ENCODE measurements at regions not wholly inside any gene's neighbourhood (a gene's known extent, or its start where the extent isn't known, plus 50 kb on each side); places are given as distances from the start of the nearest gene placed in this dataset.

GRCh38 chr6:65955034-65955433, 248.0 kb upstream of the EYS start:
- no peak for DNase-seq
- Mint-ChIP-seq H3K4me1 (no peaks in the 10 kb centered on the region), H3K27me3 (no peaks in the 10 kb centered on the region), H3K9me3 (peaks cover 6% of the 10 kb centered on the region), H3K36me3 (ENCODE audit: low read depth) (no peaks in the 10 kb centered on the region), H3K27ac (no peak overlapping the region), H3K4me3 (no peak overlapping the region)
- ChIA-PET CTCF (no interaction called here), POLR2A (no interaction called here)
- no peak for TF ChIP-seq CTCF (IDR thresholded peaks at IDR 0.05)
- ATAC-seq (ENCODE audit: low read depth): no peak
- intact Hi-C loops (cut with micrococcal nuclease): no loop called here

DNA sequence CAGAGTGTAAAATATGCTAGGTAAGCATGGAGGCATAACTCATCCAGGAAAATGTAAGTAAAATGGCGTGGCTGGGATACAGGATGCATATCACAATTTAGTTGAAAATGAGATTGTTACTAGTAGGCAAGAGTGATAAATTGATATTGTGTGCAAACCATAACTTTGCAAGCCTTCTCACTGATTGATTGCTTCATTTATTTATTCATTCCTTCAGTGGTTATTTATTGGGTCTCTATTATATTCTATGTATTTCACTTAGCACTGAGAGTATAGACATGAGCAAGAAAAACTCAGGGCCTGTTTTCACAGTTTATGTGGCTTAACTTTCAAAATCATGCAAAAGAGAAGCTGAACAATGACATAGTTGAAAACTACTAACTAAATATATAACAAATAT, 241.0 kb upstream of the EYS start:
- ChIA-PET CTCF (no interaction called here), POLR2A (no interaction called here)
- no peak for DNase-seq
- TF ChIP-seq CTCF (IDR thresholded peaks at IDR 0.05): no peak
- Mint-ChIP-seq H3K4me1 (no peaks in the 10 kb centered on the region), H3K27me3 (no peaks in the 10 kb centered on the region), H3K9me3 (peaks cover 5% of the 10 kb centered on the region), H3K27ac (no peak overlapping the region), H3K4me3 (no peak overlapping the region), H3K36me3 (ENCODE audit: low read depth) (no peaks in the 10 kb centered on the region)
- ATAC-seq (ENCODE audit: low read depth): no peak
- intact Hi-C loops (cut with micrococcal nuclease): no loop called here

- DNase-seq: no peak
- no peaks in the 10 kb centered on the region for H3K36me3 Mint-ChIP-seq (ENCODE audit: low read depth)
- ChIA-PET CTCF (no interaction called here), POLR2A (no interaction called here)
- ATAC-seq (ENCODE audit: low read depth): no peak
- no peaks in the 10 kb centered on the region for H3K27me3 Mint-ChIP-seq
- H3K4me3 Mint-ChIP-seq: no peak overlapping the region
- intact Hi-C loops (cut with micrococcal nuclease): no loop called here
- H3K27ac Mint-ChIP-seq: no peak overlapping the region
- peaks cover 5% of the 10 kb centered on the region for H3K9me3 Mint-ChIP-seq
- TF ChIP-seq CTCF (IDR thresholded peaks at IDR 0.05): no peak
- no peaks in the 10 kb centered on the region for H3K4me1 Mint-ChIP-seq
These were observed 236.5 kb upstream of the EYS start for GRCh38 chr6:65943548-65943947.

DNA sequence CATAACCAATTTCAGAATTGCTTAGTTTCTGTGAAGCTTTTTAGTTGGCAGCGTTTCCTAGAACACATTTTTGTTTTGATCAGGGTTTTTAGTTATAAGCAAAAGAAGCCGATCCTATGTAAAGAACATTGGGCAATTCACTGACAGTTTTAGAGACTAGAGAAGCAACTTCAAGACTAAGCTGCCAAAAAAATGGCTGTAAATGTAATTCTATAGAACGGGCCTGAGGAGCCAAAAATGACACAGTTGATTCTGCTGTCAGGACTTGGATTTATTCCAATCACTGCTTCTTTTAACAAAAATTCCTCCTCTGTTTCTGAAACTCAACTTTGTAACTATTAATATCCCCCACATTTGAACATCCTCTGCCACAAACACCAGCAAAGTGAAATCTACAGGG, 236.0 kb upstream of the EYS start:
- CTCF ChIA-PET: no interaction called here
- no peak for TF ChIP-seq CTCF (IDR thresholded peaks at IDR 0.05)
- H3K4me1 Mint-ChIP-seq: no peaks in the 10 kb centered on the region
- peaks cover 5% of the 10 kb centered on the region for H3K9me3 Mint-ChIP-seq
- ATAC-seq (ENCODE audit: low read depth): no peak
- no peak overlapping the region for H3K4me3 Mint-ChIP-seq
- POLR2A ChIA-PET: no interaction called here
- intact Hi-C loops (cut with micrococcal nuclease): no loop called here
- H3K27me3 Mint-ChIP-seq: no peaks in the 10 kb centered on the region
- no peaks in the 10 kb centered on the region for H3K36me3 Mint-ChIP-seq (ENCODE audit: low read depth)
- H3K27ac Mint-ChIP-seq: no peak overlapping the region
- DNase-seq: no peak

DNA sequence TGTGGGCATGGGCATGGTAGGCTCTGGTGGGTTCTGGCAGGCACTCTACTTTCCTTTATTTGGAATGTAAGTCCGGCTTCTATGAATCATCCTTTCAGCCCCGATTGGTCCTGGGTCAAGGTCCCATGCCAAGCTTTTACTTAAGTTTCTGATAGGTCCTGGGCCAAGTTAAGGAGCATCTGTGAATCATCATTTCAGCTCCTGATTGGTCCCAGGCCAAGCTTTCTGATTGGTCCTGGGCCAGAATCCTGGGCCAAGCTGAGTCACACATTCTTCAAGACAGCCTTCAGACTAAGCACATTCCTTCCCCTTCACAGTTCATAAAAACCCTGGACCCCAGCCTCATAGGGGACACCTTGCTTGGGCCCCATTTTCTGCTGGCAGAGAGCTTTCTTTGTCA, 231.0 kb upstream of the EYS start:
- TF ChIP-seq CTCF (IDR thresholded peaks at IDR 0.05): no peak
- H3K27ac Mint-ChIP-seq: no peak overlapping the region
- no peaks in the 10 kb centered on the region for H3K36me3 Mint-ChIP-seq (ENCODE audit: low read depth)
- CTCF ChIA-PET: no interaction called here
- H3K9me3 Mint-ChIP-seq: peaks cover 2% of the 10 kb centered on the region
- DNase-seq: no peak
- POLR2A ChIA-PET: no interaction called here
- intact Hi-C loops (cut with micrococcal nuclease): no loop called here
- H3K4me3 Mint-ChIP-seq: no peak overlapping the region
- no peak for ATAC-seq (ENCODE audit: low read depth)
- no peaks in the 10 kb centered on the region for H3K27me3 Mint-ChIP-seq
- no peaks in the 10 kb centered on the region for H3K4me1 Mint-ChIP-seq

Data from activated B cell treated with CpG ODN at 0.5 μM for 24 hours (primary cell).